Smooth muscle cell (in vitro differentiated cells): ENCODE measurements at regions not wholly inside any gene's neighbourhood (a gene's known extent, or its start where the extent isn't known, plus 50 kb on each side); places are given as distances from the start of the nearest gene placed in this dataset.

Experiments
- DNase-seq: peaks from one replicate; lab custom pipeline; 2025; ENCODE audit not compliant: unreplicated experiment; lab: John Stamatoyannopoulos, UW
- H2AFZ ChIP-seq: fragments of 200-600 bp; sonication (generic); 2 replicates; pipeline ENCODE4 v1.6.0; 2016; ENCODE audit warnings: antibody characterized with exemption, low read depth, mild to moderate bottlenecking
- H3F3A ChIP-seq: fragments of 200-600 bp; sonication (generic); 2 replicates; pipeline ENCODE4 v1.6.0; 2017; ENCODE audit warnings: antibody characterized with exemption, low read depth
- H3K27ac ChIP-seq: fragments of 200-600 bp; sonication (generic); 2 replicates; pipeline ENCODE4 v1.5.1; 2016; ENCODE audit warnings: low read depth, mild to moderate bottlenecking
- H3K27me3 ChIP-seq: fragments of 200-600 bp; sonication (generic); 2 replicates; pipeline ENCODE4 v1.6.1; 2016; ENCODE audit warnings: low read depth, mild to moderate bottlenecking
- H3K36me3 ChIP-seq: fragments of 200-600 bp; sonication (generic); 2 replicates; pipeline ENCODE4 v1.5.1; 2016; ENCODE audit warnings: low read depth
- H3K4me1 ChIP-seq: fragments of 200-600 bp; sonication (generic); 2 replicates; pipeline ENCODE4 v1.5.1; 2016; ENCODE audit warnings: low read depth
- H3K4me2 ChIP-seq: fragments of 200-600 bp; sonication (generic); 2 replicates; pipeline ENCODE4 v1.6.0; 2016; ENCODE audit warnings: mild to moderate bottlenecking
- H3K4me3 ChIP-seq: fragments of 200-600 bp; sonication (generic); 2 replicates; pipeline ENCODE4 v1.5.1; 2016; ENCODE audit warnings: mild to moderate bottlenecking
- H3K79me2 ChIP-seq: fragments of 200-600 bp; sonication (generic); 2 replicates; pipeline ENCODE4 v1.6.0; 2016; ENCODE audit warnings: low read depth, mild to moderate bottlenecking
- H3K9ac ChIP-seq: fragments of 200-600 bp; sonication (generic); 2 replicates; pipeline ENCODE4 v1.6.0; 2016; ENCODE audit warnings: low read depth
- H3K9me3 ChIP-seq: fragments of 200-600 bp; sonication (generic); replicated peaks from 2 replicates; pipeline ENCODE4 v1.5.1; 2016; ENCODE audit warnings: low read depth
- H4K20me1 ChIP-seq: fragments of 200-600 bp; sonication (generic); 2 replicates; pipeline ENCODE4 v1.6.0; 2016; ENCODE audit warnings: low read depth
- CTCF ChIP-seq: fragments of 200-600 bp; sonication (generic); IDR thresholded peaks from 2 replicates; pipeline ENCODE4 v1.5.1; 2017; ENCODE audit warnings: borderline replicate concordance, mild to moderate bottlenecking, antibody characterized with exemption; ENCODE audit not compliant: insufficient read depth, poor library complexity, severe bottlenecking
- WGBS: methylation state at CpG from one replicate; pipeline ENCODE4 v1.1.7; 2016; ENCODE audit warnings: low lambda C conversion rate; 5-methylcytosine and 5-hydroxymethylcytosine counted together

DNA sequence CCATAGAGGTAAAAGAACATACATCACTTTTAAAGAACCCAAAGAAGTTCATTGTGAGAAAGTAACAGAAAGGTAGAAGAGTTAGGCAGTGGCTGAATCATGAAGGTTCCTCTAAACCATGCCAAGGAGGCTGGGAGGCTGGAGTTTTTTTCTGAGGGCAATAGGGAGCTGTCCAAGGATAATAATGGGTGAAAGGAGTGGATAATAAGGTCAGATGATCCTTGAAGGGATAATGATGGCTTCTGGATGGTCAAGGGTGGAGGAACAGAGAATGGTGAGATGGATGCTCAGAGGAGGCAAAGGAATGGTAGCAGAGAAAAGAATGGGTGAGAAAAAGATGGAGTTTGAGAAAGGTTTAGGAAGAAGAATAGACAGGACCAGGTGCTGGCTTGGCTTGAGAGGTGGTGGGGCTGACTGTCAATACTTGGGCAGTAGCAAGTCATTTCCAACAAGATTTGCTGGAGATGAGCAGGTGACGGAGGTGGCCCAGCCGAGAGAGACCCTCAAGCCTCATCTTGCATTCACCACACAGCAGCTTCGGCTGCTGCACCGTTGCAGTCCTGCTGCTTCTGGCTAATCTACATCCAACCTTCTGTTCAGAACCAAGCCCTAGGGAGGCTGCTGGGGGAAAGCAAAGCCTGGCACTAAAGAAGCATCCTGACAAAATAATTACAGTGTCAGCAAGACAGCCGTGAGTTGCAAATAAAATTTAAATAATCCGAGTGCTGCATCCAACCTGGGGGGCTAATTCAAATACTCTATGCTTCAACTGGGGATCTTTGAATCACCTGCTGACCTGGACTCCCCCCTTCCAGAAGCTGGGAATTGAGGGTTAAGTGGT lies 131.2 kb upstream of the KCNG1 start:
- Histone ChIP-seq H3K36me3 (no peaks in the 10 kb centered on the region), H3K9me3 (no peaks in the 10 kb centered on the region), H3K79me2 (no peaks in the 10 kb centered on the region), H3F3A (peaks cover 9% of the 10 kb centered on the region), H3K27me3 (no peaks in the 10 kb centered on the region), H3K27ac (no peak overlapping the region), H2AFZ (no peak overlapping the region), H3K9ac (no peak overlapping the region), H4K20me1 (no peaks in the 10 kb centered on the region), H3K4me2 (no peak overlapping the region), H3K4me1 (peaks cover 13% of the 10 kb centered on the region), H3K4me3 (no peak overlapping the region)
- 87% methylated on average over 6 of the region's 6 CpGs for WGBS
- no peak for TF ChIP-seq CTCF
- DNase-seq: no peak

GRCh38 chr20:51148941-51149340 lies 126.0 kb upstream of the KCNG1 start:
- WGBS: 96% methylated on average over 2 of the region's 2 CpGs
- no peaks in the 10 kb centered on the region for H3K27me3 ChIP-seq

GRCh38 chr20:51144476-51144875 lies 121.6 kb upstream of the KCNG1 start:
- H3F3A ChIP-seq: no peaks in the 10 kb centered on the region
- TF ChIP-seq CTCF: no peak
- no peaks in the 10 kb centered on the region for H3K4me1 ChIP-seq
- no peak overlapping the region for H2AFZ ChIP-seq
- H3K36me3 ChIP-seq: no peaks in the 10 kb centered on the region
- no peaks in the 10 kb centered on the region for H3K79me2 ChIP-seq
- no peak for DNase-seq
- no peaks in the 10 kb centered on the region for H4K20me1 ChIP-seq
- H3K9me3 ChIP-seq: no peaks in the 10 kb centered on the region
- 76% methylated on average over 5 of the region's 5 CpGs for WGBS
- no peak overlapping the region for H3K4me3 ChIP-seq
- no peak overlapping the region for H3K27ac ChIP-seq
- no peak overlapping the region for H3K4me2 ChIP-seq
- no peaks in the 10 kb centered on the region for H3K27me3 ChIP-seq
- no peak overlapping the region for H3K9ac ChIP-seq

More at GRCh38 chr20:51148941-51149340, 126.0 kb upstream of the KCNG1 start:
- no peak for TF ChIP-seq CTCF
- H3K4me3 ChIP-seq: no peak overlapping the region
- H3K9me3 ChIP-seq: no peaks in the 10 kb centered on the region
- H3K4me1 ChIP-seq: no peaks in the 10 kb centered on the region
- H3K36me3 ChIP-seq: no peaks in the 10 kb centered on the region
- no peak overlapping the region for H2AFZ ChIP-seq
- H3K4me2 ChIP-seq: no peak overlapping the region
- H3F3A ChIP-seq: no peaks in the 10 kb centered on the region
- H3K9ac ChIP-seq: no peak overlapping the region
- no peak overlapping the region for H3K27ac ChIP-seq
- no peaks in the 10 kb centered on the region for H3K79me2 ChIP-seq
- no peaks in the 10 kb centered on the region for H4K20me1 ChIP-seq
- no peak for DNase-seq

GRCh38 chr20:51143652-51144051 lies 120.7 kb upstream of the KCNG1 start:
- Histone ChIP-seq H4K20me1 (no peaks in the 10 kb centered on the region), H3K9ac (no peak overlapping the region), H3K9me3 (no peaks in the 10 kb centered on the region), H3K4me2 (no peak overlapping the region), H3K4me1 (no peaks in the 10 kb centered on the region), H3K36me3 (no peaks in the 10 kb centered on the region), H3K27ac (no peak overlapping the region), H3K27me3 (no peaks in the 10 kb centered on the region), H3F3A (no peaks in the 10 kb centered on the region), H2AFZ (no peak overlapping the region), H3K79me2 (no peaks in the 10 kb centered on the region), H3K4me3 (no peak overlapping the region)
- WGBS: 88% methylated on average over 2 of the region's 2 CpGs
- no peak for DNase-seq
- no peak for TF ChIP-seq CTCF
